OCI-LY3 (cell line): ENCODE measurements at regions not wholly inside any gene's neighbourhood (a gene's known extent, or its start where the extent isn't known, plus 50 kb on each side); places are given as distances from the start of the nearest gene placed in this dataset.

Source experiments
- CTCF ChIP-seq: fragments of 200-600, 300-600 bp; sonication (generic); IDR thresholded peaks from 2 replicates; pipeline ENCODE4 v1.5.1; 2014; ENCODE audit warnings: antibody characterized with exemption, low read length, low read depth
- EZH2phosphoT487 ChIP-seq: fragments of 200-600 bp; shearing (Covaris generic); IDR thresholded peaks from 2 replicates; pipeline ENCODE4 v1.6.1; 2018; ENCODE audit warnings: antibody characterized with exemption, mixed run types, low read depth

DNA sequence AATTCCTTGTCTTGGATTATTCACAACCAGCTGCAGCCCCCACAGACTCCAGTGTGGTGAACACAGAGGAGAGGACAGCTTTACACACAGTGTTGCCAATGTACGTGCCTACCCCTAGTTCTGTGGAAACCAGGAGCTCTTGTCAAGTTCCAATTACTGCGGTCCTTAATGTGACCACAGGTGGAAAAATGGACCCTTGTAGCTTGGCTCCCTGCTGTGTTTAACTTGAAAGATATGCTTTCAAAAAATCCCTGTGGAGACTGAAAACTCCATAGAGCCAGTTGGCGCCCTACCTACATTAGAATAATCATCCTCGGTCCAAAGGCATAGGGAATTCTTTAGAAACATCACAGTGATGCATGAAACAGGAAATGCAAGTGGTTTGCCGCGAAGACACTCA, 118.3 kb upstream of the SLC22A23 start:
- no peak for TF ChIP-seq CTCF
- no peak for TF ChIP-seq EZH2phosphoT487
